Activated T-cell treated with anti-CD3 and anti-CD28 coated beads, Interleukin-2, amount 50 U/mL, for 24 hours (primary cell): ENCODE measurements at regions not wholly inside any gene's neighbourhood (a gene's known extent, or its start where the extent isn't known, plus 50 kb on each side); places are given as distances from the start of the nearest gene placed in this dataset.

Experiments used
- DNase-seq: peaks from one replicate; pipeline ENCODE4 v3.0.0-alpha.2; 2020
- H3K27ac Mint-ChIP-seq: 2 replicates; pipeline ENCODE4 v1.8.0; 2020; ENCODE audit warnings: mild to moderate bottlenecking, mixed read lengths
- H3K27me3 Mint-ChIP-seq: 2 replicates; pipeline ENCODE4 v1.8.0; 2020; ENCODE audit warnings: mixed read lengths
- H3K36me3 Mint-ChIP-seq: 2 replicates; pipeline ENCODE4 v1.8.0; 2020; ENCODE audit warnings: low read depth, mixed read lengths
- H3K4me1 Mint-ChIP-seq: 2 replicates; pipeline ENCODE4 v1.8.0; 2020; ENCODE audit warnings: low read depth, mixed read lengths
- H3K4me3 Mint-ChIP-seq: 2 replicates; pipeline ENCODE4 v1.8.0; 2020; ENCODE audit warnings: mild to moderate bottlenecking, moderate library complexity, mixed read lengths
- H3K9me3 Mint-ChIP-seq: 2 replicates; pipeline ENCODE4 v1.8.0; 2020; ENCODE audit warnings: mixed read lengths

DNA sequence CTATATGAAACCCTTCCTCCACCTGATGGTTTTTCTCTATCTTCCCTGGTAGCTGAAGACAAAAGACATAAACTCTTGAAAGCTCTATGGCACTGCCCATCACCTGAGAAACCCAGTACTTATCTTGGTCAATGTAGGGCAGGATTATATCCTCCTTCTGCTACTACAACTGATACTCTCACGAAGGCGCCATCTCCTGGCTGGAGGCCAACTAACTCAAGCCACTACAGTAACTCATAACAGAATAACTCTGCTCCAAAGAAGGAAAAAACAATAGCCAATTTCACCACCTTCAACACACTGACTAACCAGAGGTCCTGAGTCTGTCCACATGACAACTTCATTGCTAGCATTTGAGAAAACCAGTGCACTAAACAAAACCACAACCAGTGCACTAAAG is 409.2 kb downstream of the CETN3 start:
- Mint-ChIP-seq H3K36me3 (no peaks in the 10 kb centered on the region), H3K27me3 (no peaks in the 10 kb centered on the region), H3K4me3 (no peak overlapping the region), H3K9me3 (peaks cover 12% of the 10 kb centered on the region), H3K4me1 (no peaks in the 10 kb centered on the region), H3K27ac (no peak overlapping the region)
- no peak for DNase-seq

- DNase-seq, result no peak
- Mint-ChIP-seq H3K27me3 (no peaks in the 10 kb centered on the region), H3K4me1 (no peaks in the 10 kb centered on the region), H3K4me3 (no peak overlapping the region), H3K27ac (no peak overlapping the region), H3K36me3 (no peaks in the 10 kb centered on the region), H3K9me3 (peaks cover 5% of the 10 kb centered on the region)
Observed at GRCh38 chr5:89998519-89999305, 410.8 kb downstream of the CETN3 start.

DNA sequence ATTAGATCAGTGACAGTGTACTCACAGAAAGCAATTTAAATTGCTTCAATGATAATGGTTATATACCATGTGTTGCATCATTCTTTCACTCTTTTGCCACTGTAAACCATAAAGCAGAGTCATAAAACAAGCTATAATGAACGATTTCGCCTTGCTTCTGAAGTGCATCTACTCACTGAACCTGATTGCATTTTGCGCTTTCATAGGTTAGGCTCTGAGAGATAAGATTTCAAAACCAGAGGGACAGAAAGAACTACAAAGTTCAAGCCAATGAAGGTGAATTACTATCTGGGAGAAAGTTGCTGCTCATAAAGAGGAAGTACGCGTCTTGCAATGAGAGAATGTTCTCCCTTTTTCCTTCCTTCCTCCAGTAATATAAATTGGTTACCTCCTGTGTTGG is 412.7 kb downstream of the CETN3 start:
- H3K36me3 Mint-ChIP-seq, result no peaks in the 10 kb centered on the region
- no peak for DNase-seq
- peaks cover 2% of the 10 kb centered on the region for H3K9me3 Mint-ChIP-seq
- H3K27me3 Mint-ChIP-seq, result no peaks in the 10 kb centered on the region
- no peak overlapping the region for H3K4me3 Mint-ChIP-seq
- H3K4me1 Mint-ChIP-seq, result no peaks in the 10 kb centered on the region
- no peak overlapping the region for H3K27ac Mint-ChIP-seq

- Mint-ChIP-seq H3K4me1 (no peaks in the 10 kb centered on the region), H3K4me3 (no peak overlapping the region), H3K27ac (no peak overlapping the region), H3K36me3 (no peaks in the 10 kb centered on the region), H3K9me3 (no peaks in the 10 kb centered on the region), H3K27me3 (no peaks in the 10 kb centered on the region)
- no peak for DNase-seq
Observed at GRCh38 chr5:89996335-89996734, 413.2 kb downstream of the CETN3 start.

- no peaks in the 10 kb centered on the region for H3K36me3 Mint-ChIP-seq
- no peak overlapping the region for H3K27ac Mint-ChIP-seq
- H3K4me1 Mint-ChIP-seq, result no peaks in the 10 kb centered on the region
- no peaks in the 10 kb centered on the region for H3K27me3 Mint-ChIP-seq
- DNase-seq, result no peak
- no peak overlapping the region for H3K4me3 Mint-ChIP-seq
- H3K9me3 Mint-ChIP-seq, result no peaks in the 10 kb centered on the region
Observed at GRCh38 chr5:89994266-89994665, 415.3 kb downstream of the CETN3 start.

- Mint-ChIP-seq H3K4me1 (no peaks in the 10 kb centered on the region), H3K36me3 (no peaks in the 10 kb centered on the region), H3K4me3 (no peak overlapping the region), H3K27me3 (no peaks in the 10 kb centered on the region), H3K27ac (no peak overlapping the region), H3K9me3 (peaks cover 3% of the 10 kb centered on the region)
- no peak for DNase-seq
Observed at GRCh38 chr5:89992201-89992600, 417.4 kb downstream of the CETN3 start.

GRCh38 chr5:89991592-89991991 is 418.0 kb downstream of the CETN3 start:
- Mint-ChIP-seq H3K4me3 (no peak overlapping the region), H3K27me3 (no peaks in the 10 kb centered on the region), H3K36me3 (no peaks in the 10 kb centered on the region), H3K4me1 (no peaks in the 10 kb centered on the region), H3K9me3 (peaks cover 3% of the 10 kb centered on the region), H3K27ac (no peak overlapping the region)
- no peak for DNase-seq

GRCh38 chr5:89989776-89990175 is 419.8 kb downstream of the CETN3 start:
- H3K9me3 Mint-ChIP-seq, result peaks cover 3% of the 10 kb centered on the region
- H3K4me1 Mint-ChIP-seq, result no peaks in the 10 kb centered on the region
- H3K27me3 Mint-ChIP-seq, result no peaks in the 10 kb centered on the region
- H3K36me3 Mint-ChIP-seq, result no peaks in the 10 kb centered on the region
- no peak for DNase-seq
- no peak overlapping the region for H3K4me3 Mint-ChIP-seq
- no peak overlapping the region for H3K27ac Mint-ChIP-seq

DNA sequence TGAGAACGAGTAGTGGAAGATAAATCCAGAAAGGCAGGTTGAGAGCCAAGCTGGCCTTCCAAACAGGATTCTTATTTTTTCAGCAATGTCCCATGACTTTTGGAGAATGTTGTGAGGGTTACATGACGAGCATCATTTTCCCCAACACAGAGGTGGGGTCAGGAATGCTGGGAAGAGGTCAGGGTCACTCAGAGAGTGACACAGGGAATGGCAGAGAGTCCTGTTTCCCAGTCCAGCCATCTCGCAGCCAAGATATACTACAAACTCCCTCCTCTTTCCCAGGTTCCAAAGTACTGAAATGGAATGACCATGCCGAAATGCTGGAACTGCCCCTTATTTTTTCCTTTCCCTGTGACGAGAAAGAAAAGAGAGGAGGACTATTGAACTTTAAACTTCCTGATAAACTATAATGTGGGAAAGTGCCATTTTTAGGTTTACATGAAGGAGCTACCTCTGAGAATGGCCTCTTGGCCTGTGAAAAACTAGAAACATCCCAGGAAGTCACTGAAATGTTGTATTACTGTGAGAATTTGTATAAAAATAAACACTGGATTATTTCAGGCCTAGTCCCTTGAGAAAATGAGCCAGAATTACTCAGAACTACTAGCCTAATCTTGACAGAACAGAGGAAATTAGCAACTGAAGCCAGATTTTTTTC is 420.4 kb downstream of the CETN3 start:
- H3K27me3 Mint-ChIP-seq, result no peaks in the 10 kb centered on the region
- H3K9me3 Mint-ChIP-seq, result peaks cover 3% of the 10 kb centered on the region
- no peaks in the 10 kb centered on the region for H3K36me3 Mint-ChIP-seq
- no peak for DNase-seq
- no peaks in the 10 kb centered on the region for H3K4me1 Mint-ChIP-seq
- no peak overlapping the region for H3K27ac Mint-ChIP-seq
- H3K4me3 Mint-ChIP-seq, result no peak overlapping the region

DNA sequence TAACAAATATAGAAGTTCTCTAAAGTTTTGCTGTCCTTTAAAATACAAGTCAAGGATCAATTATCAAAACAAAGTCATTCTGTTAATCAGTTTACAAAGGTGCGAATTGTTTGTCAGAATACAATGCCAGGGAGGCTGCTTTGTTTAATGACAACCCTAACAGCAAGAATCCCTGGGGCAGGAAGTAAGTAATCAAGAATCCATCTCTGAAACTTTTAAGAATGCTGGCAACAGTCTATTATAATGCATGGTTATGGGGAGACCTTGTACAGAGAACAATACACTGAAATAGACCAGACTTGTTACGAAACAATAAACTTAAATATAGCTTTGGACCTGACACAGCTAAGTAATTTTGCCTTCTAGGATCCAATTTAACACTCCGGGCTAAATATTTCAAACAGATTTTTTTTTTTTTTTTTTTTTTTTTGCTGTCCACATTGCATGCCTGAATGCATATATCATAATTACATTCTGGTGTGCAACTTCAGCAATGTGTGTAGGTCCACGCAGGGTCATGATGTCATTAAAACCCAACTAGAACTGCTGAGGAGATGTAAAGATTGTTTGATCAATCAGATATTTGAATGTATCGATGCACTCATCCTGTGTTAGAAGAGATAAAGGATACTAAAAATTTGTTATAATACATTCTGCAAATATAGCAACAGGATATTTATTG is 421.3 kb downstream of the CETN3 start:
- H3K4me1 Mint-ChIP-seq, result no peaks in the 10 kb centered on the region
- DNase-seq, result no peak
- no peak overlapping the region for H3K4me3 Mint-ChIP-seq
- no peak overlapping the region for H3K27ac Mint-ChIP-seq
- H3K9me3 Mint-ChIP-seq, result peaks cover 3% of the 10 kb centered on the region
- no peaks in the 10 kb centered on the region for H3K27me3 Mint-ChIP-seq
- H3K36me3 Mint-ChIP-seq, result no peaks in the 10 kb centered on the region

DNA sequence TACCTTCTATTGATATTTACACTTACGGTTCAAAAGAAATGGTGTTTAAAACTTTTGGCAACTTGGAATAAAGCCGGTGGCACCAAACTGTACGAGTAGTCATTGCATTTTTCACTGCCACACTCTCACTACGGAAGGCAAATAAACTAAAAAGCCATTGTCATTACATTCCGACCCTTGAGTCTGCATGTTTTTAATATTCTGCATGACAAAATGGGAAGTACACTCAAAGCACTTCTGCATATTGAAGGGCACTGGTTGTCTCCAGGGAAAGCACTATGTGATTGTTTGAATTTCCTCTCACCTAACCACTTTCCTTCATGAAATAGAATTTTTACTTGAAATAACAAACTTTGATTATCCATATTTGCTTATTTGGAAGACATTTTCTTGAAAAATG is 426.3 kb downstream of the CETN3 start:
- Mint-ChIP-seq H3K4me1 (no peaks in the 10 kb centered on the region), H3K36me3 (no peaks in the 10 kb centered on the region), H3K27me3 (no peaks in the 10 kb centered on the region), H3K27ac (no peak overlapping the region), H3K9me3 (peaks cover 2% of the 10 kb centered on the region), H3K4me3 (no peak overlapping the region)
- no peak for DNase-seq

- H3K36me3 Mint-ChIP-seq, result no peaks in the 10 kb centered on the region
- no peaks in the 10 kb centered on the region for H3K27me3 Mint-ChIP-seq
- no peaks in the 10 kb centered on the region for H3K4me1 Mint-ChIP-seq
- H3K4me3 Mint-ChIP-seq, result no peak overlapping the region
- H3K27ac Mint-ChIP-seq, result no peak overlapping the region
- DNase-seq, result no peak
- no peaks in the 10 kb centered on the region for H3K9me3 Mint-ChIP-seq
Observed at GRCh38 chr5:89981878-89982773, 427.4 kb downstream of the CETN3 start.

DNA sequence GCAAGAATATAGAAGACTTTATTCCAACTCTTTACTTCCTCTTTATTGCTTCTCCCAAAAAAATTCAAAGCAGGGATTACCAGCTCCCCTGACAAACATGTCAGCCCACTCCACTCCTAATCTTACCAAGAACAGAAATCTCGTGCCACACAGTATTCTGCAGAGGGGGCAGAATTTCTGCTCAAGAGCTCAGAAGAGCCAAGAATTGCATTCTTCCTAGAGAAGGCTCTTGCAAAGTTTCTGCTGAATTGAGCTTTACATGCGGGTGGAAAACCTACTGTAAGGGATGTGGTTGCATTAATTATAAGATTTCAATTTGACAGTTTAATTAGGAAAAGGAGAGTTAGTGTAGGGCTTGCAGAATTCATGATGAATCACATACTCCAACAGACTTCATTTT is 428.5 kb downstream of the CETN3 start:
- Mint-ChIP-seq H3K4me1 (no peaks in the 10 kb centered on the region), H3K27me3 (no peaks in the 10 kb centered on the region), H3K27ac (no peak overlapping the region), H3K4me3 (no peak overlapping the region), H3K36me3 (no peaks in the 10 kb centered on the region), H3K9me3 (no peaks in the 10 kb centered on the region)
- DNase-seq, result no peak

GRCh38 chr5:89973516-89973915 is 436.0 kb downstream of the CETN3 start:
- no peak for DNase-seq
- H3K9me3 Mint-ChIP-seq, result peaks cover 3% of the 10 kb centered on the region
- H3K36me3 Mint-ChIP-seq, result no peaks in the 10 kb centered on the region
- H3K27me3 Mint-ChIP-seq, result no peaks in the 10 kb centered on the region
- no peak overlapping the region for H3K4me3 Mint-ChIP-seq
- no peaks in the 10 kb centered on the region for H3K4me1 Mint-ChIP-seq
- H3K27ac Mint-ChIP-seq, result no peak overlapping the region
